C1 segment of cervical spinal cord (tissue), 14 donors: ENCODE measurements at regions not wholly inside any gene's neighbourhood (a gene's known extent, or its start where the extent isn't known, plus 50 kb on each side); places are given as distances from the start of the nearest gene placed in this dataset.

Experiments
- DNase-seq, 14 donors: peaks; one replicate each; lab custom pipeline; 2025; lab: John Stamatoyannopoulos, UW

- DNase-seq, result no peak
Observed at GRCh38 chr18:21996351-21996826, 173.0 kb upstream of the GATA6 start.

GRCh38 chr18:21997207-21998143, 171.9 kb upstream of the GATA6 start:
- DNase-seq, result no peak

- no peak for DNase-seq
Observed at GRCh38 chr18:21998486-21998885, 170.9 kb upstream of the GATA6 start.

- DNase-seq, result no peak
Observed at GRCh38 chr18:22001912-22002487, 167.4 kb upstream of the GATA6 start.

GRCh38 chr18:22005191-22005841, 164.1 kb upstream of the GATA6 start:
- DNase-seq, result no peak

- no peak for DNase-seq
Observed at GRCh38 chr18:22006458-22006857, 162.9 kb upstream of the GATA6 start.

GRCh38 chr18:22009242-22009641, 160.1 kb upstream of the GATA6 start:
- no peak for DNase-seq

GRCh38 chr18:22013993-22014392, 155.4 kb upstream of the GATA6 start:
- no peak for DNase-seq

- DNase-seq, result no peak
Observed at GRCh38 chr18:22015156-22015555, 154.2 kb upstream of the GATA6 start.

- no peak for DNase-seq
Observed at GRCh38 chr18:22018366-22018765, 151.0 kb upstream of the GATA6 start.

GRCh38 chr18:22019193-22019592, 150.2 kb upstream of the GATA6 start:
- DNase-seq, result no peak

- DNase-seq, result no peak
Observed at GRCh38 chr18:22020127-22020866, 149.1 kb upstream of the GATA6 start.

- no peak for DNase-seq
Observed at GRCh38 chr18:22020867-22021370, 148.5 kb upstream of the GATA6 start.

GRCh38 chr18:22021701-22022100, 147.7 kb upstream of the GATA6 start:
- DNase-seq, result no peak

GRCh38 chr18:22024924-22025323, 144.5 kb upstream of the GATA6 start:
- no peak for DNase-seq

- DNase-seq, result no peak
Observed at GRCh38 chr18:22026362-22026761, 143.0 kb upstream of the GATA6 start.

- DNase-seq, result no peak
Observed at GRCh38 chr18:22026889-22027288, 142.5 kb upstream of the GATA6 start.

- no peak for DNase-seq
Observed at GRCh38 chr18:22031611-22032010, 137.8 kb upstream of the GATA6 start.

GRCh38 chr18:22032392-22032961, 136.9 kb upstream of the GATA6 start:
- no peak for DNase-seq

GRCh38 chr18:22033085-22033484, 136.3 kb upstream of the GATA6 start:
- no peak for DNase-seq

- no peak for DNase-seq
Observed at GRCh38 chr18:22034276-22034675, 135.1 kb upstream of the GATA6 start.
